8988T (cell line): ENCODE measurements at regions not wholly inside any gene's neighbourhood (a gene's known extent, or its start where the extent isn't known, plus 50 kb on each side); places are given as distances from the start of the nearest gene placed in this dataset.
A peak's percentile ranks its signal among the peaks of the same experiment; 100 is the strongest.

ENCODE experiments used
- DNase-seq: peaks from one replicate; pipeline ENCODE4 v3.0.0; 2011

- DNase-seq = no peak
Observed at GRCh38 chr2:241943209-241943850, 73.8 kb downstream of the RTP5 start.

- no peak for DNase-seq
Observed at GRCh38 chr2:241943961-241944575, 74.5 kb downstream of the RTP5 start.

- DNase-seq = no peak
Observed at GRCh38 chr2:241944821-241945220, 75.3 kb downstream of the RTP5 start.

GRCh38 chr2:241945311-241945710 lies 75.8 kb downstream of the RTP5 start:
- no peak for DNase-seq

- no peak for DNase-seq
Observed at GRCh38 chr2:241945803-241946202, 76.3 kb downstream of the RTP5 start.

GRCh38 chr2:241946306-241947003 lies 76.9 kb downstream of the RTP5 start:
- DNase-seq = no peak

GRCh38 chr2:241947004-241947350 lies 77.4 kb downstream of the RTP5 start:
- no peak for DNase-seq

- DNase-seq = no peak
Observed at GRCh38 chr2:241947401-241947800, 77.9 kb downstream of the RTP5 start.

GRCh38 chr2:241947876-241948275 lies 78.3 kb downstream of the RTP5 start:
- DNase-seq = no peak

- no peak for DNase-seq
Observed at GRCh38 chr2:241948299-241948897, 78.9 kb downstream of the RTP5 start.

- no peak for DNase-seq
Observed at GRCh38 chr2:241948901-241949735, 79.6 kb downstream of the RTP5 start.

- no peak for DNase-seq
Observed at GRCh38 chr2:241949736-241950412, 80.3 kb downstream of the RTP5 start.

- peak; percentile 88 for DNase-seq
Observed at GRCh38 chr2:241950413-241951315, 81.1 kb downstream of the RTP5 start.

GRCh38 chr2:241951316-241951700 lies 81.8 kb downstream of the RTP5 start:
- DNase-seq = no peak

GRCh38 chr2:241951920-241952319 lies 82.4 kb downstream of the RTP5 start:
- DNase-seq = no peak

- DNase-seq = no peak
Observed at GRCh38 chr2:241952816-241953215, 83.3 kb downstream of the RTP5 start.

GRCh38 chr2:241953324-241953928 lies 83.9 kb downstream of the RTP5 start:
- no peak for DNase-seq

- DNase-seq = no peak
Observed at GRCh38 chr2:241956521-241957110, 87.1 kb downstream of the RTP5 start.

GRCh38 chr2:241957276-241957675 lies 87.7 kb downstream of the RTP5 start:
- no peak for DNase-seq

- no peak for DNase-seq
Observed at GRCh38 chr2:241958818-241959545, 89.5 kb downstream of the RTP5 start.
